K562 (cell line): ENCODE measurements at regions not wholly inside any gene's neighbourhood (a gene's known extent, or its start where the extent isn't known, plus 50 kb on each side); places are given as distances from the start of the nearest gene placed in this dataset.

ENCODE experiments used
- ATAC-seq: fragments of 200-7000 bp; cut with Tn5 transposase; 3 replicates; pipeline ENCODE4 v1.9.1; 2020; ENCODE audit warnings: moderate library complexity
- BruUV-seq: library from RNA; stranded (reverse); fragments of 400-500 nt; replicated peaks from 2 replicates; lab custom pipeline; 2021; lab: Mats Ljungman, UMichigan
- CTCF ChIA-PET: fragments of 300-600 bp; formaldehyde crosslinking; extraction: SDS; loops from one replicate; lab custom pipeline; 2021; ENCODE audit warnings: low intra/inter-chr PET ratio; lab: Yijun Ruan, JAX
- POLR2A ChIA-PET: fragments of 300-600, 350-650 bp; sonication (Branson Sonifier 250); formaldehyde crosslinking; extraction: SDS; loops from one replicate; lab custom pipeline; 2021; ENCODE audit warnings: antibody characterized with exemption, inconsistent platforms; lab: Yijun Ruan, JAX
- DNase-seq, 4 experiments: peaks; one replicate each; pipeline versions ENCODE4 v3.0.0 to v3.0.0-alpha.2; 2011 to 2018; ENCODE audit warnings: low spot score in 3 of 4, mixed read lengths in 3 of 4; ENCODE audit errors: extremely low read depth in 1 of 4
- FAIRE-seq: peaks from 2 replicates; lab custom pipeline; 2011; peaks lifted over from hg19 to GRCh38; lab: Jason Lieb, UNC
- H2AFZ ChIP-seq: 2 replicates; pipeline ENCODE4 v1.6.0; 2011; ENCODE audit warnings: low read depth, low read length, control low read depth, inconsistent platforms
- H3K27ac ChIP-seq: fragments of 200-600 bp; 3 replicates; pipeline ENCODE4 v1.8.0; 2011; ENCODE audit warnings: low read depth, mild to moderate bottlenecking, control low read depth, inconsistent platforms, low read length, moderate library complexity, mixed read lengths; ENCODE audit errors: extremely low read depth
- H3K27me3 ChIP-seq, 2 experiments: fragments of 300-600 bp in 1 of 2; 2 replicates in 1 of 2; 3 replicates in 1 of 2; pipeline versions ENCODE4 v1.6.0 to v1.8.0; 2011; ENCODE audit warnings: inconsistent platforms in 2 of 2, low read length in 2 of 2, mild to moderate bottlenecking in 1 of 2, mixed read lengths in 1 of 2, moderate library complexity in 1 of 2; ENCODE audit not compliant: control insufficient read depth in 2 of 2, insufficient read depth in 2 of 2
- H3K36me3 ChIP-seq: fragments of 300-600 bp; 3 replicates; pipeline ENCODE4 v1.8.0; 2011; ENCODE audit warnings: mild to moderate bottlenecking, low read length, inconsistent platforms; ENCODE audit not compliant: control insufficient read depth, insufficient read depth
- H3K4me1 ChIP-seq, 2 experiments: fragments of 200-600 bp in 1 of 2; replicated peaks in 1 of 2; 2 replicates in 1 of 2; 3 replicates in 1 of 2; pipeline versions ENCODE4 v1.5.1 to v1.8.0; 2011; ENCODE audit warnings: inconsistent platforms in 2 of 2, low read length in 2 of 2, mild to moderate bottlenecking in 1 of 2, mixed read lengths in 1 of 2, moderate library complexity in 1 of 2; ENCODE audit not compliant: control insufficient read depth in 2 of 2, insufficient read depth in 2 of 2
- H3K4me2 ChIP-seq: 2 replicates; pipeline ENCODE4 v1.6.1; 2011; ENCODE audit warnings: low read length, control low read depth, inconsistent platforms, mixed read lengths; ENCODE audit not compliant: insufficient read depth
- H3K4me3 ChIP-seq: fragments of 200-600 bp; sonication (generic), shearing (Covaris generic); 2 replicates; pipeline ENCODE4 v1.5.1; 2016; ENCODE audit warnings: control low read depth, inconsistent platforms
- H3K79me2 ChIP-seq: fragments of 200-600 bp; 3 replicates; pipeline ENCODE4 v1.8.0; 2011; ENCODE audit warnings: low read length, inconsistent platforms; ENCODE audit not compliant: control insufficient read depth, insufficient read depth
- H3K9ac ChIP-seq, 2 experiments: 2 replicates each; pipeline versions ENCODE4 v1.6.0 to v1.6.1; 2011; ENCODE audit warnings: low read depth in 2 of 2, low read length in 2 of 2, control low read depth in 1 of 2, inconsistent platforms in 1 of 2, mild to moderate bottlenecking in 1 of 2, mixed read lengths in 1 of 2; ENCODE audit not compliant: insufficient read depth in 1 of 2
- H3K9me1 ChIP-seq: one replicate; pipeline ENCODE4 v1.6.0; 2011; ENCODE audit warnings: inconsistent platforms, mild to moderate bottlenecking, low read length, moderate library complexity; ENCODE audit not compliant: control insufficient read depth, insufficient read depth
- H3K9me3 ChIP-seq: replicated peaks from 2 replicates; pipeline ENCODE4 v1.5.1; 2011; ENCODE audit warnings: low read depth, low read length, inconsistent platforms; ENCODE audit not compliant: control insufficient read depth, insufficient read depth
- H4K20me1 ChIP-seq: replicated peaks from 2 replicates; pipeline ENCODE4 v1.6.1; 2011; ENCODE audit warnings: low read length, inconsistent platforms, mixed read lengths; ENCODE audit not compliant: control insufficient read depth, insufficient read depth
- CREBBP ChIP-seq: IDR thresholded peaks from one replicate; pipeline ENCODE4 v1.6.1; 2012; ENCODE audit warnings: low read depth, mild to moderate bottlenecking, control low read depth, inconsistent platforms, low read length
- FOXK2 ChIP-seq, 2 experiments: fragments of 450-650 bp; IDR thresholded peaks in 1 of 2; conservative IDR thresholded peaks in 1 of 2; 2 replicates each; pipeline ENCODE4 v1.6.1; 2016; ENCODE audit warnings: low read depth in 2 of 2, mild to moderate bottlenecking in 1 of 2
- HNRNPLL ChIP-seq: fragments of 200-400 bp; formaldehyde crosslinking; IDR thresholded peaks from 2 replicates; pipeline ENCODE4 v1.6.1; 2017; ENCODE audit warnings: low read length, low read depth, mild to moderate bottlenecking; ENCODE audit not compliant: poor library complexity, severe bottlenecking
- MAFK ChIP-seq: IDR thresholded peaks from 2 replicates; pipeline ENCODE4 v1.6.1; 2011; ENCODE audit warnings: low read length, improper control_type of control experiment
- PHF20 ChIP-seq: fragments of 450-650 bp; IDR thresholded peaks from 2 replicates; pipeline ENCODE4 v1.6.1; 2018; ENCODE audit not compliant: partially characterized antibody
- POLR2A ChIP-seq: fragments of 450-650 bp; conservative IDR thresholded peaks from 2 replicates; pipeline ENCODE4 v1.6.1; 2016
- SAFB2 ChIP-seq: fragments of 200-400 bp; formaldehyde crosslinking; IDR thresholded peaks from 2 replicates; pipeline ENCODE4 v1.6.1; 2018; ENCODE audit warnings: borderline replicate concordance, low read length, low read depth, moderate library complexity; ENCODE audit not compliant: severe bottlenecking
- ZNF311 ChIP-seq: fragments of 250-450 bp; sonication (Bioruptor Pico); IDR thresholded peaks from 2 replicates; pipeline ENCODE4 v1.4.0; 2020; ENCODE audit warnings: mild to moderate bottlenecking, moderate library complexity
- ZNF561 ChIP-seq: fragments of 450-650 bp; formaldehyde crosslinking; conservative IDR thresholded peaks from 2 replicates; pipeline ENCODE4 v1.4.0; 2020; ENCODE audit warnings: mild to moderate bottlenecking, moderate library complexity
- WGBS: fragments of 100-300 bp; shearing (Covaris generic); methylation state at CpG from one replicate; pipeline ENCODE4 v1.1.6; 2016; ENCODE audit warnings: low coverage, mixed read lengths; ENCODE audit not compliant: insufficient coverage; ENCODE audit errors: missing lambda C conversion rate; 5-methylcytosine and 5-hydroxymethylcytosine counted together
- in situ Hi-C: fragments of 300-500 bp; cut with MboI; formaldehyde crosslinking; loops from 4 replicates; pipeline ENCODE4 v1.15.0; 2018; ENCODE audit warnings: inconsistent platforms, mixed read lengths
- intact Hi-C: fragments of 100-400 bp; cut with micrococcal nuclease; formaldehyde crosslinking; loops from 2 replicates; pipeline ENCODE4 v1.14.2; 2022
- TF ChIP-seq, protein P1 (sequence below): IDR thresholded peaks from 2 replicates; pipeline ENCODE4 v1.6.1; 2012; ENCODE audit warnings: low read depth, low read length, improper control_type of control experiment, borderline replicate concordance
- TF ChIP-seq, protein P2 (sequence below): IDR thresholded peaks from 3 replicates; pipeline ENCODE4 v1.6.1; 2011; ENCODE audit warnings: borderline replicate concordance, mild to moderate bottlenecking, moderate library complexity; ENCODE audit not compliant: insufficient read length; ENCODE audit errors: extremely low read depth
- TF ChIP-seq, protein P3 (sequence below): fragments of 450-650 bp; IDR thresholded peaks from 2 replicates; pipeline ENCODE4 v1.6.1; 2016; ENCODE audit warnings: missing biosample characterization, missing genetic modification characterization
- TF ChIP-seq, protein P4 (sequence below): sonication (generic); formaldehyde crosslinking; IDR thresholded peaks from 2 replicates; pipeline ENCODE4 v1.8.1; 2022; ENCODE audit warnings: missing genetic modification reagents

DNA sequence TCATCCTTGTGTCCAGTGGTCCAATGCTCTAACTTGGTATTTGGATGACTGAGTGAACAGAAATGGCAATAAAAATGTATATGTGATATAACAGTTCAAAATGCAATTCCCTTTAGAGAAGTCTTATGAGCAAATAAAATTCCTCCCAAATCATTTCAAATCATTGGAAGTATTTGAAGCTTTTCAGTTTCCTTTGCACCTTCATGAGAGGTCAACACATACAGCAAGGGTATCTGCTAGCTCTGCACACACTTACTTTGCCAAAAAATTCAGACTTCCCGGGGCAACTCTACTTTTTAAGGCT lies 423.7 kb downstream of the ATP23 start:
- no peak for DNase-seq
- in situ Hi-C loops: no loop called here
- TF ChIP-seq ZNF561 (CRISPR knock-in tag) (no peak), PHF20 (no peak), MAFK (no peak), CREBBP (no peak), POLR2A (no peak), ZNF311 (no peak), SAFB2 (no peak), HNRNPLL (no peak), FOXK2 (conservative IDR thresholded peaks at IDR 0.05 in 1 of 2, IDR thresholded peaks at IDR 0.05 in 1 of 2; ENCODE audit: low read depth in 2 of 2) (no peak)
- TF ChIP-seq, protein P1, sequence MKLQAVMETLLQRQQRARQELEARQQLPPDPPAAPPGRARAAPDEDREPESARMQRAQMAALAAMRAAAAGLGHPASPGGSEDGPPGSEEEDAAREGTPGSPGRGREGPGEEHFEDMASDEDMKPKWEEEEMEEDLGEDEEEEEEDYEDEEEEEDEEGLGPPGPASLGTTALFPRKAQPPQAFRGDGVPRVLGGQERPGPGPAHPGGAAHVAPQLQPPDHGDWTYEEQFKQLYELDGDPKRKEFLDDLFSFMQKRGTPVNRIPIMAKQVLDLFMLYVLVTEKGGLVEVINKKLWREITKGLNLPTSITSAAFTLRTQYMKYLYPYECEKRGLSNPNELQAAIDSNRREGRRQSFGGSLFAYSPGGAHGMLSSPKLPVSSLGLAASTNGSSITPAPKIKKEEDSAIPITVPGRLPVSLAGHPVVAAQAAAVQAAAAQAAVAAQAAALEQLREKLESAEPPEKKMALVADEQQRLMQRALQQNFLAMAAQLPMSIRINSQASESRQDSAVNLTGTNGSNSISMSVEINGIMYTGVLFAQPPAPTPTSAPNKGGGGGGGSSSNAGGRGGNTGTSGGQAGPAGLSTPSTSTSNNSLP: no peak
- TF ChIP-seq, protein P2, sequence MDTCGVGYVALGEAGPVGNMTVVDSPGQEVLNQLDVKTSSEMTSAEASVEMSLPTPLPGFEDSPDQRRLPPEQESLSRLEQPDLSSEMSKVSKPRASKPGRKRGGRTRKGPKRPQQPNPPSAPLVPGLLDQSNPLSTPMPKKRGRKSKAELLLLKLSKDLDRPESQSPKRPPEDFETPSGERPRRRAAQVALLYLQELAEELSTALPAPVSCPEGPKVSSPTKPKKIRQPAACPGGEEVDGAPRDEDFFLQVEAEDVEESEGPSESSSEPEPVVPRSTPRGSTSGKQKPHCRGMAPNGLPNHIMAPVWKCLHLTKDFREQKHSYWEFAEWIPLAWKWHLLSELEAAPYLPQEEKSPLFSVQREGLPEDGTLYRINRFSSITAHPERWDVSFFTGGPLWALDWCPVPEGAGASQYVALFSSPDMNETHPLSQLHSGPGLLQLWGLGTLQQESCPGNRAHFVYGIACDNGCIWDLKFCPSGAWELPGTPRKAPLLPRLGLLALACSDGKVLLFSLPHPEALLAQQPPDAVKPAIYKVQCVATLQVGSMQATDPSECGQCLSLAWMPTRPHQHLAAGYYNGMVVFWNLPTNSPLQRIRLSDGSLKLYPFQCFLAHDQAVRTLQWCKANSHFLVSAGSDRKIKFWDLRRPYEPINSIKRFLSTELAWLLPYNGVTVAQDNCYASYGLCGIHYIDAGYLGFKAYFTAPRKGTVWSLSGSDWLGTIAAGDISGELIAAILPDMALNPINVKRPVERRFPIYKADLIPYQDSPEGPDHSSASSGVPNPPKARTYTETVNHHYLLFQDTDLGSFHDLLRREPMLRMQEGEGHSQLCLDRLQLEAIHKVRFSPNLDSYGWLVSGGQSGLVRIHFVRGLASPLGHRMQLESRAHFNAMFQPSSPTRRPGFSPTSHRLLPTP: no peak
- TF ChIP-seq, protein P3, sequence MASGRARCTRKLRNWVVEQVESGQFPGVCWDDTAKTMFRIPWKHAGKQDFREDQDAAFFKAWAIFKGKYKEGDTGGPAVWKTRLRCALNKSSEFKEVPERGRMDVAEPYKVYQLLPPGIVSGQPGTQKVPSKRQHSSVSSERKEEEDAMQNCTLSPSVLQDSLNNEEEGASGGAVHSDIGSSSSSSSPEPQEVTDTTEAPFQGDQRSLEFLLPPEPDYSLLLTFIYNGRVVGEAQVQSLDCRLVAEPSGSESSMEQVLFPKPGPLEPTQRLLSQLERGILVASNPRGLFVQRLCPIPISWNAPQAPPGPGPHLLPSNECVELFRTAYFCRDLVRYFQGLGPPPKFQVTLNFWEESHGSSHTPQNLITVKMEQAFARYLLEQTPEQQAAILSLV: no peak
- TF ChIP-seq, protein P4, sequence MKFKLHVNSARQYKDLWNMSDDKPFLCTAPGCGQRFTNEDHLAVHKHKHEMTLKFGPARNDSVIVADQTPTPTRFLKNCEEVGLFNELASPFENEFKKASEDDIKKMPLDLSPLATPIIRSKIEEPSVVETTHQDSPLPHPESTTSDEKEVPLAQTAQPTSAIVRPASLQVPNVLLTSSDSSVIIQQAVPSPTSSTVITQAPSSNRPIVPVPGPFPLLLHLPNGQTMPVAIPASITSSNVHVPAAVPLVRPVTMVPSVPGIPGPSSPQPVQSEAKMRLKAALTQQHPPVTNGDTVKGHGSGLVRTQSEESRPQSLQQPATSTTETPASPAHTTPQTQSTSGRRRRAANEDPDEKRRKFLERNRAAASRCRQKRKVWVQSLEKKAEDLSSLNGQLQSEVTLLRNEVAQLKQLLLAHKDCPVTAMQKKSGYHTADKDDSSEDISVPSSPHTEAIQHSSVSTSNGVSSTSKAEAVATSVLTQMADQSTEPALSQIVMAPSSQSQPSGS: no peak
- Histone ChIP-seq H3K36me3 (no peaks in the 10 kb centered on the region), H2AFZ (no peak overlapping the region), H3K4me3 (no peak overlapping the region), H3K9me1 (no peaks in the 10 kb centered on the region), H3K27ac (no peak overlapping the region), H3K9ac (no peak overlapping the region), H4K20me1 (no peaks in the 10 kb centered on the region), H3K4me1 (no peaks in the 10 kb centered on the region), H3K27me3 (no peaks in the 10 kb centered on the region), H3K79me2 (no peaks in the 10 kb centered on the region), H3K9me3 (no peaks in the 10 kb centered on the region), H3K4me2 (no peak overlapping the region)
- WGBS: 0% methylated on average over 1 of the region's 1 CpG
- ATAC-seq: no peak
- ChIA-PET POLR2A (interaction anchor here (0.7 kb wide), 1 partner anchor 10 kb away, joined by 3 read pairs; no protein-coding TSS in a partner anchor), CTCF (no interaction called here)
- intact Hi-C loops: no loop called here
- BruUV-seq: no TSS peak
- FAIRE-seq: no peak
